ENCODE measurements at regions not wholly inside any gene's neighbourhood (a gene's known extent, or its start where the extent isn't known, plus 50 kb on each side); places are given as distances from the start of the nearest gene placed in this dataset.

DNA sequence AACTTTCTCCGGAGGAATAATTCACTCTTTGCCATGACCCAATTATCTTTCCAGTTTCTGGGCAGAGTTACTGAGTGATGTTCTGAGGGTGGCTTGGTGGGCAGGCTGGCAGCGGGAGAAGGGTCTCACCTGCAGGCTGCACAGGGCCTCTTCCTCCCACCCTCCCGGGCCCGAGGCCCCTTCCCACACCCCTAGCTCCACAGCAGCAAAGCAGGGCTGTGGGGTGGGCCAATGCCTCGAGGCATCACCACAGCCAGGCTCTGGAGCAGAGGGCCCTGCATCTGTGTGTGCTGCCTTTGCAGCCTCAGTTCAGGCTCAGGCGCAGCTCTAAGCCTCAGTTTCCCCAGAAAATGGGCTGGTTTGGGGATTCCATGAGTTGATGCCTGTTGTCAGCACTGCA is 120.2 kb upstream of the FOXD4L5 start:
- H3K4me1 ChIP-seq (ENCODE audit: insufficient read depth, low read length) = no peaks in the 10 kb centered on the region
- intact Hi-C loops (cut with micrococcal nuclease; ENCODE audit: unreplicated experiment) = no loop called here
- CTCF ChIA-PET (ENCODE audit: low intra/inter-chr PET ratio, low total read pairs) = no interaction called here
- POLR2A ChIA-PET = no interaction called here
- WGBS (ENCODE audit: low lambda C conversion rate) = 0% methylated on average over 4 of the region's 6 CpGs
- H3K36me3 ChIP-seq (replicated peaks in 1 of 2; ENCODE audit: control insufficient read depth in 1 of 2, insufficient read depth in 2 of 2, low read length in 2 of 2) = no peaks in the 10 kb centered on the region
- 0 out of 5 replicates have a peak, but pooled peaks cover 0 to 3% of the 10 kb centered on the region in 2 experiments for H3K27me3 ChIP-seq (ENCODE audit: control insufficient read depth in 1 of 2, insufficient read depth in 2 of 2, low read length in 2 of 2)
- H3K9me3 ChIP-seq (ENCODE audit: low read length) = no peaks in the 10 kb centered on the region
- ATAC-seq = no peak
- TF ChIP-seq HOXA7 (CRISPR knock-in tag; IDR thresholded peaks at IDR 0.05) = no peak
- TF ChIP-seq ZNF10 (CRISPR knock-in tag; IDR thresholded peaks at IDR 0.05; ENCODE audit: borderline replicate concordance, low read depth) = no peak
- no peak overlapping the region for H2AFZ ChIP-seq (ENCODE audit: low read length)
- no peaks in the 10 kb centered on the region for H3K79me2 ChIP-seq (ENCODE audit: insufficient read depth, low read length)
- in situ Hi-C loops (cut with HindIII; ENCODE audit: extremely low pct_ligation_motif_present, low pct_unique_long_range_greater_than_20kb) = no loop called here
- no peak for FAIRE-seq
- DNase-seq (ENCODE audit: low spot score) = no peak
- no TSS peak for BruUV-seq (replicated peaks)
- H3K4me3 ChIP-seq (replicated peaks in 1 of 3; ENCODE audit: insufficient read depth in 1 of 3, low read depth in 2 of 3, low read length in 3 of 3) = no peak overlapping the region
- no peaks in the 10 kb centered on the region for H4K20me1 ChIP-seq (ENCODE audit: insufficient read depth, low read length)
- no peak overlapping the region for H3K27ac ChIP-seq (ENCODE audit: extremely low read length, insufficient read depth, low read length)
- no peak overlapping the region for H3K4me2 ChIP-seq (ENCODE audit: low read depth, low read length)
- H3K9ac ChIP-seq (ENCODE audit: insufficient read depth, low read depth, low read length) = no peak overlapping the region

- no TSS peak for BruUV-seq (replicated peaks)
- Histone ChIP-seq H3K4me2 (ENCODE audit: low read depth, low read length) (no peak overlapping the region), H3K27me3 (ENCODE audit: control insufficient read depth in 1 of 2, insufficient read depth in 2 of 2, low read length in 2 of 2) (0 out of 5 replicates have a peak, but pooled peaks cover 0 to 3% of the 10 kb centered on the region in 2 experiments), H3K4me3 (replicated peaks in 1 of 3; ENCODE audit: insufficient read depth in 1 of 3, low read depth in 2 of 3, low read length in 3 of 3) (no peak overlapping the region), H3K27ac (ENCODE audit: extremely low read length, insufficient read depth, low read length) (no peak overlapping the region), H3K79me2 (ENCODE audit: insufficient read depth, low read length) (no peaks in the 10 kb centered on the region), H3K9ac (ENCODE audit: insufficient read depth, low read depth, low read length) (no peak overlapping the region), H4K20me1 (ENCODE audit: insufficient read depth, low read length) (no peaks in the 10 kb centered on the region), H2AFZ (ENCODE audit: low read length) (no peak overlapping the region), H3K36me3 (replicated peaks in 1 of 2; ENCODE audit: control insufficient read depth in 1 of 2, insufficient read depth in 2 of 2, low read length in 2 of 2) (no peaks in the 10 kb centered on the region), H3K4me1 (ENCODE audit: insufficient read depth, low read length) (no peaks in the 10 kb centered on the region), H3K9me3 (ENCODE audit: low read length) (no peaks in the 10 kb centered on the region)
- ATAC-seq (no peak; the same call in 2 of the 3 replicates), DNase-seq (ENCODE audit: low spot score) (no peak), FAIRE-seq (no peak)
- WGBS (ENCODE audit: low lambda C conversion rate) = 0% methylated on average over 2 of the region's 11 CpGs
- intact Hi-C loops (cut with micrococcal nuclease; ENCODE audit: unreplicated experiment) = no loop called here
- ChIA-PET POLR2A (no interaction called here), CTCF (ENCODE audit: low intra/inter-chr PET ratio, low total read pairs) (no interaction called here)
- in situ Hi-C loops (cut with HindIII; ENCODE audit: extremely low pct_ligation_motif_present, low pct_unique_long_range_greater_than_20kb) = no loop called here
- TF ChIP-seq DMAP1 (CRISPR knock-in tag; IDR thresholded peaks at IDR 0.05) (no peak), PAX8 (CRISPR knock-in tag; IDR thresholded peaks at IDR 0.05; ENCODE audit: borderline replicate concordance) (no peak), HOXA3 (CRISPR knock-in tag; IDR thresholded peaks at IDR 0.05) (no peak), WIZ (CRISPR knock-in tag; IDR thresholded peaks at IDR 0.05) (no peak), SP2 (CRISPR knock-in tag; IDR thresholded peaks at IDR 0.05) (no peak), FOXM1 (CRISPR knock-in tag; IDR thresholded peaks at IDR 0.05) (no peak), RELA (CRISPR knock-in tag; IDR thresholded peaks at IDR 0.05) (no peak), ZNF598 (CRISPR knock-in tag; IDR thresholded peaks at IDR 0.05; ENCODE audit: borderline replicate concordance) (no peak), ZNF362 (CRISPR knock-in tag; IDR thresholded peaks at IDR 0.05; ENCODE audit: borderline replicate concordance) (no peak), PTBP1 (IDR thresholded peaks at IDR 0.05; ENCODE audit: low read depth, low read length, poor library complexity, severe bottlenecking) (no peak)
- TF ChIP-seq, protein P1, sequence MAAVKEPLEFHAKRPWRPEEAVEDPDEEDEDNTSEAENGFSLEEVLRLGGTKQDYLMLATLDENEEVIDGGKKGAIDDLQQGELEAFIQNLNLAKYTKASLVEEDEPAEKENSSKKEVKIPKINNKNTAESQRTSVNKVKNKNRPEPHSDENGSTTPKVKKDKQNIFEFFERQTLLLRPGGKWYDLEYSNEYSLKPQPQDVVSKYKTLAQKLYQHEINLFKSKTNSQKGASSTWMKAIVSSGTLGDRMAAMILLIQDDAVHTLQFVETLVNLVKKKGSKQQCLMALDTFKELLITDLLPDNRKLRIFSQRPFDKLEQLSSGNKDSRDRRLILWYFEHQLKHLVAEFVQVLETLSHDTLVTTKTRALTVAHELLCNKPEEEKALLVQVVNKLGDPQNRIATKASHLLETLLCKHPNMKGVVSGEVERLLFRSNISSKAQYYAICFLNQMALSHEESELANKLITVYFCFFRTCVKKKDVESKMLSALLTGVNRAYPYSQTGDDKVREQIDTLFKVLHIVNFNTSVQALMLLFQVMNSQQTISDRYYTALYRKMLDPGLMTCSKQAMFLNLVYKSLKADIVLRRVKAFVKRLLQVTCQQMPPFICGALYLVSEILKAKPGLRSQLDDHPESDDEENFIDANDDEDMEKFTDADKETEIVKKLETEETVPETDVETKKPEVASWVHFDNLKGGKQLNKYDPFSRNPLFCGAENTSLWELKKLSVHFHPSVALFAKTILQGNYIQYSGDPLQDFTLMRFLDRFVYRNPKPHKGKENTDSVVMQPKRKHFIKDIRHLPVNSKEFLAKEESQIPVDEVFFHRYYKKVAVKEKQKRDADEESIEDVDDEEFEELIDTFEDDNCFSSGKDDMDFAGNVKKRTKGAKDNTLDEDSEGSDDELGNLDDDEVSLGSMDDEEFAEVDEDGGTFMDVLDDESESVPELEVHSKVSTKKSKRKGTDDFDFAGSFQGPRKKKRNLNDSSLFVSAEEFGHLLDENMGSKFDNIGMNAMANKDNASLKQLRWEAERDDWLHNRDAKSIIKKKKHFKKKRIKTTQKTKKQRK (IDR thresholded peaks at IDR 0.05; ENCODE audit: low read length) = no peak
Observed at GRCh38 chr9:65404232-65405006, 119.4 kb upstream of the FOXD4L5 start.

All from HepG2 (cell line).